HG03139 (cell line): ENCODE measurements at regions not wholly inside any gene's neighbourhood (a gene's known extent, or its start where the extent isn't known, plus 50 kb on each side); places are given as distances from the start of the nearest gene placed in this dataset.
A peak's percentile ranks its signal among the peaks of the same experiment; 100 is the strongest.

Experiments
- ATAC-seq: cut with Tn5 transposase; IDR thresholded peaks from one replicate; pipeline ENCODE4 v1.9.1; 2021; ENCODE audit not compliant: unreplicated experiment

DNA sequence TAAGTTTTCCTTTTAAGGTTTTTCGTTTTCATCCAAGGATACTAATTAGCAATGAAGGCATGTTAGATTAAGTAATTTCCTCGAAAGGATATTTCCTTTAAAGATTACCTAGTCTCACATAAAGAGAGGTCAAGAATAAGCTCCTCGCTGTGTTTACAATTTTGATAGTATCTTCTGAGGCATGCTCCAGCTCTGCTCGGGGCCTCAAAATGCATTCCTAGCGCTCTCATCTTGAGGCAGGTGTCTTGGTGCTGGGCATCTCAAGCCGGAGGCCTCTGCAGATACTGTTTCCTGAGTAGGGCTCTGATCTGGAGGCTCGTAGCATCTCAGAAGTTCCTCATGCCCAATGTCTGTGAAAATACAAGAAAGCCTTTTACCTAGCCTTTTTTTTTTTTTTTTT, 128.6 kb upstream of the SNX19 start:
- no peak for ATAC-seq

DNA sequence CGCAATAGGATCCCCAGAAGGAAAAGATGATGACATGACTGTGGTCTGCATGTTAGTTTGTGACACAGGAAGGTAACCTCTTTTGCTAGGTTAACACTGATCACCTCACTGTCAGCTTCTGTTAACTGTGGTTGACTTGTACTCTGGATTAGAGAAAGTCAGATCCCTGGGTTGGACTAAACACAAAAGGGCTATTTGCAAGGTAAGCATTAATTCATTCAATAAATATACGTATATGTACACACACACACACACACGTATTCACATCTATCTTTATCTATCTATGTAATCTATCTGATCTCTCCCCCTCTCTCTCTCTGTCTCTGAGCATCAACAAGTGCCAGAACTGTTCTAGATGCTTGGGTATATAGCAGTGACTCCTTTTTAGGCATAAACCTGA, 136.1 kb upstream of the SNX19 start:
- no peak for ATAC-seq

DNA sequence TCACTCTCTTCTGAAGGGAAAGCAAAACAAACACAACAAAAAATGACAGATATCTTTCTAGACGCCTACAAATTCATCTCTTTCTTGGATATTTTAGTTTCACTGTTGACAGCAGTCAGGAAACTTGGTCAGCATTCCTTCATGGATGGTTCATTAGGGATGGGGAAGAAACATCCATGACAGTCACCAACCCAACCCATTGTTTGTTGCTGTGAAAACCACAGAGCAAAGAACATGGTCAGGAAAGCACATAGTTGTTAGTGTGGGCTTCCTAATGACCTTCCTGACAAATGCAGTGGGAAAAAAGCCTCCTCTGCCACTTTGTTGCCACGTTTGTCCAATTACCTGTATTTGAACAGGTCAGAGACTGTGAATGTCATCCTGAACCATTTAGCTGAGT, 139.8 kb upstream of the SNX19 start:
- no peak for ATAC-seq

DNA sequence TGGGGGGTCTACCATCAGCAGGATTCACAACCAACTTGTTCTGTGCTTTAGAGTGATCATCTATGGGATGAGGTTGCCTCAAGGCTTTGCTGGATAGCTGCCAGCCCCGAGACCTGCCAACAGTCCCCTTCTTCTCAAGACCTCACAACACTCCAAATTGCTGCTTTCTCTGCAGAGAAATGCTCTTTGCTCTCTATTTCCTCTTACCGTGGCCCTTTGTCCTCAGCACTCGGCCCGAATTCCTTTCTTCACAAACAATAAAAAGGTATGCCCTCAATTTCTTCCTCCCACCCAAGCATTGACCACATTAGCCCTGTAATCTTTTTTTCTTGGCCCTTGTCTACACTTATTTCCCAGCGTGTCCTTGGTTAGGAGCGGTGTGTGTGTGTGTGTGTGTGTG, 147.4 kb upstream of the SNX19 start:
- ATAC-seq: no peak

DNA sequence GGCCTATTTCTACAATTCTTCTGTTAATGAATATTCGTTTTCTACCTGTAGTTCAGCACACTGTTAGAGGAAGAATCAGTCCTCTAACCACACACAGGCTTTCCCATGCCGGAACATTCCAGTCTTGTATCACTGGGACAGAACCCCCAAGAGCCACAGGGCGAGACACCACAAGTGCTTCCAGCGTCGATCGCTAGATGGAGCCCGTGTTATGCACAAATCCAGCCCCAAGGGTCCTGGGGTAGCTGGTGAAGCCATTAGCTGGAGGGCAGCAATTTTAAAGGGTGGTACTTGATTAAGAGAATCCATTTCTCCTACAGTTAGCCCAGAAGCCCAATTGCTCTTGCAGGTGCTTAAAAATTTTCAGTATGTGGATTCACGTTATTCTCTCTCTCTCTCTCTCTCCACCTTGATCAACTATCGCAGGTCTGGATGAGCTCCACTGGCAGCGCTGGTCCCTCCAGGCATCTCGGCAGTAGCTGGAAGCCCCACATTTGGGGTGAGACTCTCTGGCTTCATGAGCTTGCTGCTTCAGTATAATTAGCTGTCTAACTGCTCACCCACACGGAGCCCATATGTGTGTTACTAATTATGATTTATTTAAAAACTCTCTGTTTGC, 148.2 kb upstream of the SNX19 start:
- peak; percentile 76 for ATAC-seq

DNA sequence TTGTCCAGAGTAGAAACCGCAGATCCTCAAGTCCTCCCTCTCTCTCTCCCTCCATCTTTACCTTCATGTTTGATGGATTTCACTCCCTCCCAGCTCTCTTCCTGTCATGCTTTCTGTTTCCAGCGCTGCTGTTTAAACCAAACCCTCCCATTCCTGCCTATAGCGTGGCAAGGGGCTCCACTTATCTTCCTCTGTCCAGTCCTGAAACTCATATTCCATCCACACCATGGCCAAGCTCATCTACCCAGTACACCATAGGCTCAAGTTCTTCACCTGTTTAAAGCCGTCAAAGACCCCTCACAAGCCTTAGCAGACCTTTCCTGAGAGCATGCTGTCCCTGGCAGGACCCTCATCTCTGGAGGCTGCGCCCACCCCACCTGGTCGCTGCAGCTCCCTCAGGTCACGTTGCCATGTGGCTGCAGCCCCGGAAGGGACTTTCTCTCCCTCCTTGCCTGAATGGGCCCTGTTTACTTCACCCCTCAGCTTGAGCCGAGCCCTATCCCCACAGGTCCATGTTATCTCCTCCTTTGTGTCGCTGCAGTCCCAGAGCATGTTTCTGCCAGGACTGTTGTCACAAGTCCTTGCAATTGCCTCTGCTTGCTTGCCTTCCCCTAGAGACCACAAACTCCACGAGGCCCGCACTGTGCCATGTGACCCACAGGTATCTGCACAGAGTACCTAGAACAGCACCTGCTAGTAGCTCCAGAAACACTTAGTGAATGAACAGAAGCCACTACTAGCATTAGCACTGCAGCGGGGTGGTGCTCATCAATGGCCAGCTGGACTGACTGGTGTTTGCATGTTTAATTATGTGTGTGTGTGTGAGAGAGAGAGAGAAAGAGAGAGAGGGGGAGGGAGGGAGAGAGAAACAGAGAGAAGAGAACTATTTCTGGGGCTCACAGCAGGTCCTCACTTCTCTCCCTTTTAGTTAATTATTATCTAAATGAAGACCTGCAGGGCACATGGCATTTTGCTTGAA, 149.4 kb upstream of the SNX19 start:
- ATAC-seq: no peak

DNA sequence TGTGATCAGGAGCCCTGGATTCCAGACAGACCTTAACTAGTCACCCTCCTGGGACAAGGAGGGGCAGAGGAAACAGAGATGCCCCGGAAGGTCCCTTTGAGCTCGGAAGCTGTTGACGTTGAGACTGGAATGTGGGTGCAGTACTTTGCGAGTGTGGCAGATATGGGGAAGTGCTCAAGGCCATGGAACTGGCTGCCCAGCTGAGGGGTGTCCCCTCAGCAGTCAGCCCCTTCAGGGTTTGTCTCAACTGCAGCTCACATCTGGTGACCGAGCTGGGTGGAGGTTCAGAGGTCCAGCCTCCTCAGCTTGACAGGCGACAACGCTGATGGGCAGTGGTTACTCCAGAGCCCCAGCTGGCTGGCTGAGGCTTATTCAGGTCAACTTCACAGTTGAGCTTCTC, 150.3 kb upstream of the SNX19 start:
- no peak for ATAC-seq

DNA sequence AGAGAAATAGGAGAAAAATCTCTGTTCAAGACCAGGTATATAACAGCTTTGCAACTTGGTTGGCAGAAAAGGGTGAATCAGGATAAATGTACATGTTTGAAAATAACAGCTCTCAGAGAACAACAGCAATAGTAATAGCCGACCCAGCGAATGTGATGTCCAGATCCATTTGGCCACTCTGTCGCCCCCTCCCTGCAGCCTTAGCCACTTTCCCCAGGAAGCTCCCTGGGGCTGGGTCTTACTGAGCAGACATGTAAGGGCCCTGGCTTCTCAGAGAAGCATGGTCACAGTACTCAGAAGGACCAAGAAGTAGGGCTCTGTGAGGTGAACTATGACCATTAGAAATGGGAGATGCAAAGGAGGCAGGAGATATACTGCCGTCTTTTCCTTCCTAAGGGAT, 154.1 kb upstream of the SNX19 start:
- ATAC-seq: no peak

DNA sequence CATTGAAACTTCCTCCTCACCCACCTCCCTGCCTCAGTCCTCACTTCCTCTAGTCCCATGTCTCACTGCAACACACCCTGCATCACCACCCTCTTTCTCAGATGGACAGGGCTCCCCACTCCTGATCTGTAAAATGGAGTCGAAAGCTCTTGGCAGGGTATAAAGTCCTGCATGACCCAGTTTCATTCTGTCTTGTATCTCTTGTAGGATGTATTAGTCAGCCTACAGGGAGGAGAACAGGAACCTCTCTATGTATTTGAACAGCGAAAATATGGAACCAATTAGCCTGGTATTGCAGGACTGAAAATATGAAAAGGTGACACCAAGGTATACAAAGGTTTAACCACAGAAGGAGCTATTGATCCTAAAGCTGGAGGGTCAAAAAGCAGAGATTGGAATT, 156.9 kb upstream of the SNX19 start:
- ATAC-seq: no peak

DNA sequence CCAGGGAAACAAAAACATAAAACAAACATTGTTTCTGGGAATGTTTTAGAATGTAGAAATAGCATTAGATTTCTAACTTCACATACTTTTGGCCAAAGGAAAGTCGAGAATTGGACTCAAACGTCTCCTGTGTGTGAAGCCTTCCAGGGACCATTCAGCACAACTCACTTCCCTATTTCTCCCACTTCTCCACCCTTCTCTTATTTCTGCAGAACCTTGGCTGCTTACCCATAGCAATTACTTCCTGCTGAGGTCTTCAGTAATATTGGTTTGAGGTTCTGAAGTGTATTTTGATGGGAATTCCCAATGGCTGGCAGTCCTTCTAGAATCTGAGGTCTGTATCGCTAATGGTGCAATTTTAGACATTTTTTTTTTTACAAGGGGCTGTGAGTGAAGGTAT, 158.3 kb upstream of the SNX19 start:
- no peak for ATAC-seq

DNA sequence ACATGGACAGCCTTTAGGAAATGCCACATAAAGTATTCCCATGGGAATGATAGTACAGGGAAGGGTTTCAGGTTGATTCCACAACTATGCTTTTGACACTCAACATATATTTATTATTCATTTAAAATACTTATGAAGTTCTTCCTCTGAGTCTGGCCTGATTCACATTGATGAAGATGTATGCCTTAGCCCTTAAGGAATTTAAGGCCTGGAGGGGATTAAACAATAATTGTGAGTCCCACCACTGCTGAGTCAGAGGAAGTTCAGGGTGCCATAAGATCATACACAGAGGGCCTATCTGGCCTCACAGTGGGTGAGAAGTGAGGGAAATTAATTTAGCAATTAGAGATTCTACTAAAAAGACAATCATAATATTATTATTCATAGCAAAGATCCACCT, 161.1 kb upstream of the SNX19 start:
- ATAC-seq: no peak

DNA sequence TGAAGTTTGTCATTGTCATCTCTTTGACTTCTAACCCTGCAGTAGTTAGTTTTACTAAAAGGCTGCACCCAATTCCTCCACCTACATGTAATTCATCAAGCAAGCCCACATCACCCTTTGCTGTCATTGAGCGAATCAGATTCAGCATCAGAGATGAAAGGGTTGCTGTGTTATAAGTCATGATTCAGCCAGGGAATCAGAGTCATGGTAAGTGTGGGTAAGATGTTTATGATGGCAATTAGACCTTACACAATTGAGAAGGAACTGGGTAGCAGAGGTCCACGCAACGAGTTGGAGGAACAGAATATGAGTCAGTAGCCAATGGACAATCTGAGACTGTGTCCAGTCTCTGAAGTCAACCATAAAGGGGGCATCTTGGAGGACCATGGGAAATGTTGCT, 162.8 kb upstream of the SNX19 start:
- no peak for ATAC-seq

DNA sequence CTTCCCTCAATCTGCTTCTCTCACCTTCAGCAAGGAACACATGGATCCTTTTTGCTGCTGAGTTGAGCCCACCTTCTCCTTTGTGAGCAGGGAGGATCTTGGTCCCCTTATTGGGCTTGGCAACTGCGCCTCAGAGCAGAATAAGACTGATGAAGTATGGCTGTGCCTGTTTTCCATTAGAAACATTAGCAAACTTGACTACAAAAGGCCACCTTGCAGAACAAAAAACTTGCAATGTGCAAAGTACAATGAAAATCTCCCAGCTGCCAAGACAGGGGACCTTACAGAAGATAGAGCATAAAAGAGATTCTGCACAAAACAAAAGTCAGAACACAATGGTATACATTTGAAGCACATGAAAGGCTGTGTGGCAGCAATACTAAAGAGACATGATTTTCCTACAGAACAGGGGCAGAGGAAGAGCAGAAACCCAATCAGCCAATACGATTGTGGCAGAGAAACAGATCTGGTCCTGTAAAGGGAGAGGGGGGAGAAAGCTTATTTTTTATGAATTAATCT, 173.5 kb upstream of the SNX19 start:
- no peak for ATAC-seq

DNA sequence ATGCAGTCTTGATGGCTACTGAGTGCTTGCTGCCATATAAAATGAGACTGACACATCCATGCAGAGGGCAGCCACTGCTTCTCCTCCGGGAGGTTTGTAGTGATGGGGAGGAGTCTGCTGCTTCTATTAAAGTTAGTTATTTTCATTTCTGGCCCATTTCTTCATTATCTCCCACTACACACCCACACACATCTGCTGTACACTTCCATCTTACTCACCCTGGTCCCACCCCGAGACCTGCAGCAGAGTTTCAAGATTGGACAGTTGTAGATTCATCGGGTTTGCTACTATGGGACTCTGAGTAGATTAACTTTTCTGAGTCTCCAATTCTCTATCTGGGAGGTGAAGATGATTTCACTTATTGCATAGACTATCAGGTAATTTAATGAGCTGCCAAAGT, 176.2 kb upstream of the SNX19 start:
- no peak for ATAC-seq

DNA sequence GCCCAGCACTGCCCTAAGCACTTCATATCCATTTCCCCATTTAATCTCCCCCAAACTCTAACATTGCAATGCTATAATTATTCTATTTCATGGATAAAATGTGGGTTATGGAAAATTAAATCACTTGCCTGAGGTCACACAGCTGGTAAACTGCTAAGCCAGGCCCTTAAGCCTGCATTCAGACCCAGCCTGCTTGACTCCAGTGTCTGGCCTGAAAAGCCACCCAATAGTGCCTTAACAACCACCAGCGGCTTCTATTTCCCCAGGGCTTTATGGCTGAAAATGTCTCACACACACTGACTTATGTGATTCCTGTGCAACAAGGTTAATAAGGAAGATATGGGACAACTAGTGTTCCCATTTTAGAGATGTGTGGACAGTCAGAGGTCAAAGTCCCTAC, 178.5 kb upstream of the SNX19 start:
- ATAC-seq: no peak

DNA sequence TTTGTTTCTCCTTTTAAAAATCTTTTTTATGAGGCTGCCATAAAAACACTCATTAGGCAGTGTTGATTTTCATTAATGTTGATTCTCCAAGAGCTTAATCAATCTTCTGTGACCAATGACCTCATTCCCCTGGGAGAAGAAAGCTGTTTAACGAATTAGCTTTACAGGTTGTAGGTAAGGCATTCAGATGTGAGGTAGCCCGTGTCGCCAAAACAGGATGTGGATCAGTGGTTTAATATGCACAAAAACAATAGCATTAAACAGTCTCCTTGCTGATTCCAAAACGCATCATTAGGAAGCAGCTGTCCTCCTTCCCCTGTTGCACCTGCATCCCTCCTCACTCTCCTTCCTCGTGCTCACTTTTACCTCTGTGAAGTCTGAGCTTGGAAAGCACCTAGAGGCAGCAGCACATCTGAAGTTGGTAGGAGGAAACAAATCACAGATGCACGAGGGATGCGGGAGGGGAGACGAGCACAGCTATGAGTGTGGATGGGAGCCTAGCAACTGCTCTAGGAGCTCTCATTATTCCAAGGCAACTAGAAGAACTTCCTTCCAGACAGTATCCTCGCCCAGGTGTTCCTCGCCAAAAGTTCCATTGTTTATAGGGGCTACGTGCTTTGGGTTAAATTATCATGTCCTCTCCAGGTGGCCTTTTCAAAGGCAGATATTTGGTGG, 179.4 kb upstream of the SNX19 start:
- no peak for ATAC-seq

DNA sequence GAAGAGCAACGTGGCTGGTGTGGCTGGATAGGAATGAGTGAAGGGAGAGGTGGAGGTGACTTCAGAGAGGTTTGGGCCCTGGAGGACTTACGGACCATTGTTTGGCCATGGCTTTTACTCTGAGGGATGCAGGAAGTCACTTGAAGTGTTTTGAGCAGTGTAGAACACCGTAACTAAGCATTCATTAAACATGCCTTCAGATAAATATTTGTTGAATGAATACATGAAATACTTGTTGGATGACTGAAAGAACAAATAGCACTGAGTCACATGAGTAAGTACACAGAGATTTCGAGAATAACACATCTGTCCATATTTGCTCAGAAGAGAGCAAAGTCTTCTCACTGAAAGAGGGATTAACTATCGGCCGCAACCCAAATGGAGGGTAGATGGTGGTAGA, 182.7 kb upstream of the SNX19 start:
- no peak for ATAC-seq

DNA sequence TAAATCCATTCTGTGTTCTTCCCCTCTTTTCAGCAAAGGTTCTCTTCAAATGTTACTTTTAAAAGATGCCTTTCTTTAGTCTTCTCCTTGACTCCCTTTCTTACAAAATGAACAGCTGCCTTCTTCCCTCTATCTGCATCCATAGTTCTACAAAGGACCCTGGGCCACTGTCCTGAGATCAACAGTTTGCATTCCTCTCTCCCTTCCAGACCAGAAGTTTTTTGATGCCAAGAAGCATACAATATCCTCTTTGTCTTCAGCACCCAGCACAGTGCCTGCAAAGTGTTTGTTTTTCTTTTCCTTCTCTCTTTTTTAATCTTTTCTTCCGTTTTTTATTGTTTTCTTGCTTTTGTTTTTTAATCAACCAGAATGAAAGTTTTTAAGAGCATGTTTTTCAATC, 183.5 kb upstream of the SNX19 start:
- no peak for ATAC-seq

DNA sequence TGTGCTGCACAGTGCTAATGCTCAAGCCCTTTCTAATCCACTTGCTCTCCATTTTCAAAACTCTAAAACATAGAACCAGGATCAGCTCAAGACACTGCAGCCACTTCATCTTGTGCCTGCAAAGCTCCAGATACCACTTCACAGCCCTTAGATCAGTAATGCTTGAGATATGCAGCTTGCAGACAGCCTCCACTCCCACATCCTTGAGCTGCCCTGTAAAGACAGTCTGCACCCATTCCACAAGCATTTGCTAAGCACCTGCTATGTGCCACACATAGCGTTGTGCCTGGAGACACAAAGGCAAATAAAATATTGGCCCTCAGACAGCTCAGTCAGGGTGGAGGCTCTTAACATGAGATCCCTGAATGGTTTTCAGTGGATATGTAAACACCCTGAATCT, 192.5 kb upstream of the SNX19 start:
- no peak for ATAC-seq

DNA sequence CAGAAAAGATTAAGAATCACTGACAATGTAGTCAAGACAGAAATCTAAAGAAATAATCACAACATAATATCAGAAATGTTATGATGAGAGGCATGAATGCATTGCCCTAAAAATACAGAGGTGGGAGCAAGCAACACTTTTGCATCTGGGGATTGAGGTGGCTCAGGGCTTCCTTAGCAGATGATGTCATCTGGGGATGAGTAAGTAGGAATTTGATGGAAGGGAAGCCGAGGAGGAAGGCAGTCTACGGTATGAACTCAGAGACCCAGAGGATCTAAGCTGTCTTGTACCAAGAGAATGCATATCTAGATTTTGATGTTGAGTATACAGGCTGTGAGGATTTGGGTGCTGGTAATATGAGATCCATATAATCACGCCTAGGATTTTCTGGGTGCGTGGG, 193.0 kb upstream of the SNX19 start:
- ATAC-seq: no peak

DNA sequence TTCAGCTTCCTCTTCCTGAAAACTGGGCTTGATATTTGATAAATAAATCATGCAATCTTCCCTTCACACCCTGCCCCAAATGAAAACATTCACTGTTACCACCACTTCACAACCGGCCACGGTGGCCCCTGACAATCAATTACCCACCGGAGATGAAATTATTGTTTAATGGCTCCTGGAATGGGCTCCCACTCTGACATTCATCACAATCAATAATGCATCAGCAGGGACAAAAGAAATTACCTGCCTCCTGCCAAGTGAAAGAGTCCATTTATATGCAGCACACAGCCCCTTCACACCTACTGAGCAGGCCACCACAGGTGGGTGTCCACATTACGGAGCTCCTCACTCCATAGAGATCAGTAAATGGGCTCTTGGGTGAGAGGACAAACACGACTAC, 193.5 kb upstream of the SNX19 start:
- ATAC-seq: no peak

DNA sequence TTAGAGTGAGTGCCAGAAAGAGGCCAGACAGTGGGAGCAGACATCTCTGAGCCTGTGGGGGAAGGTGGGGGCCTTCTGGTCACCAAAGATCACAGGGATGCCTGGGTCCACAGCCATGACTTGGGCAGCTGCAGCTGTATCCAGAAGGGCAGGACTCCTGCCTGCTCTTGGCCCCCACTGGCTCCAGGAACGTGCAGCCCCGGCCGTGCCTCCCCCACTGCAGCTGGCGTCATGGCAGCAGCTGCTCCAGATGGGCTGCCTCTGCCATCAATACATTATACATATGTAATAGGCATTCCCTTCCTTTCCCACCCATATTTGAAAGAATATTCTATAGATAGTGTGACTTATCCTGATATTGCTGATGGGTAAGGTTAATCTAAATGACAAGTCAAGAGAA, 195.5 kb upstream of the SNX19 start:
- ATAC-seq: no peak
